ENCODE measurements at regions not wholly inside any gene's neighbourhood (a gene's known extent, or its start where the extent isn't known, plus 50 kb on each side); places are given as distances from the start of the nearest gene placed in this dataset.
A peak's percentile ranks its signal among the peaks of the same experiment; 100 is the strongest.
"Not testable (repeated sequence)": the region's sequence is repeated elsewhere in the genome, so short reads cannot be mapped to it uniquely, and the experiment has no call there.

GRCh38 chr2:175606010-175606841 lies 395.8 kb downstream of the LNPK start:
- DNase-seq (ENCODE audit: low read depth) = no peak

DNA sequence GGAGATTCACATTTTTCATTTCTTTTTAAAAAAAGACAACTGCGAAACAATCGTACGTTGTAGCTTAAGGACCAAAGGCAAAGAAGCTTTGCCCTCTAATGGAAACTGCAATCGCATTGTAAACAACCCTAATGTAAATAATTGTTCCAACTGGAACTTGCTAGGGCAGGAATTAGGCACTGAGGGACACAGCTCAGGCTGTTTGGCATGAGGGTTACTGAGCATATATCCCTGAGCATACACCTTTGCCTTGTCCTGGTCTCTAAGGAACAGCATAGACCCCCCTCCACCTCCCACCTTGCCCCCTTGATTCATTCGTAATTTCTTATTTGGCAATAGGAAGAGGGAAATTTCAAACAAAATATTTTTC lies 396.4 kb downstream of the LNPK start:
- no peak for DNase-seq (ENCODE audit: low read depth)

GRCh38 chr2:175601969-175602368 lies 400.1 kb downstream of the LNPK start:
- no peak for DNase-seq (ENCODE audit: low read depth)

- DNase-seq (ENCODE audit: low read depth) = peak; percentile 18
Measured at GRCh38 chr2:175599966-175600831, 401.9 kb downstream of the LNPK start.

DNA sequence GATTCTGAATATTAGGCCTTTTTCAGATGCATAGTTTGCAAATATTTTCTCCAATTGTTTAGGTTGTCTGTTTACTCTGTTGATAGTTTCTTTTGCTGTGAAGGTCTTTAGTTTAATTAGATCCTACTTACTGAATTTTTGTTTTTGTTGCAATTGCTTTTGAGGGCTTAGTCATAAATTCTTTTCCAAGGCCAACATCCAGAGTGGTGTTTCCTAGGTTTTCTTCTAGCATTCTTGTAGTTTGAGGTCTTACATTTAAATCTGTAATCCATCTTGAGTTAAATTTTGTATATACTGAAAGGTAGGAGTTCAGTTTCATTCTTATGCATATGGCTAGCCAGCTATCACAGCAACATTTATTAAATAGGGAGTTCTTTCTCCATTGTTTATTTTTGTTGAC lies 404.8 kb downstream of the LNPK start:
- no peak for DNase-seq (ENCODE audit: low read depth)

GRCh38 chr2:175595139-175595538 lies 406.9 kb downstream of the LNPK start:
- DNase-seq (ENCODE audit: low read depth) = no peak

DNA sequence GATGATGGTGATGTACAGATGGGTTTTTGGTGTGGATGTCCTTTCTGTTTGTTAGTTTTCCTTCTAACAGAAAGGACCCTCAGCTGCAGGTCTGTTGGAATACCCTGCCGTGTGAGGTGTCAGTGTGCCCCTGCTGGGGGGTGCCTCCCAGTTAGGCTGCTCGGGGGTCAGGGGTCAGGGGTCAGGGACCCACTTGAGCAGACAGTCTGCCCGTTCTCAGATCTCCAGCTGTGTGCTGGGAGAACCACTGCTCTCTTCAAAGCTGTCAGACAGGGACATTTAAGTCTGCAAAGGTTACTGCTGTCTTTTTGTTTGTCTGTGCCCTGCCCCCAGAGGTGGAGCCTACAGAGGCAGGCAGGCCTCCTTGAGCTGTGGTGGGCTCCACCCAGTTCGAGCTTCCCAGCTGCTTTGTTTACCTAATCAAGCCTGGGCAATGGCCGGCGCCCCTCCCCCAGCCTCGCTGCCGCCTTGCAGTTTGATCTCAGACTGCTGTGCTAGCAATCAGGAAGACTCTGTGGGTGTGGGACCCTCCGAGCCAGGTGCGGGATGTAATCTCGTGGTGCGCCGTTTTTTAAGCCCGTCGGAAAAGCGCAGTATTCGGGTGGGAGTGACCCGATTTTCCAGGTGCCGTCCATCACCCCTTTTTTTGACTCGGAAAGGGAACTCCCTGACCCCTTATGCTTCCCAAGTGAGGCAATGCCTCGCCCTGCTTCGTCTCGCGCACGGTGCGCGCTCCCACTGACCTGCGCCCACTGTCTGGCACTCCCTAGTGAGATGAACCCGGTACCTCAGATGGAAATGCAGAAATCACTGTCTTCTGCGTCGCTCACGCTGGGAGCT lies 408.2 kb downstream of the LNPK start:
- not testable (repeated sequence) for DNase-seq (ENCODE audit: low read depth)

DNA sequence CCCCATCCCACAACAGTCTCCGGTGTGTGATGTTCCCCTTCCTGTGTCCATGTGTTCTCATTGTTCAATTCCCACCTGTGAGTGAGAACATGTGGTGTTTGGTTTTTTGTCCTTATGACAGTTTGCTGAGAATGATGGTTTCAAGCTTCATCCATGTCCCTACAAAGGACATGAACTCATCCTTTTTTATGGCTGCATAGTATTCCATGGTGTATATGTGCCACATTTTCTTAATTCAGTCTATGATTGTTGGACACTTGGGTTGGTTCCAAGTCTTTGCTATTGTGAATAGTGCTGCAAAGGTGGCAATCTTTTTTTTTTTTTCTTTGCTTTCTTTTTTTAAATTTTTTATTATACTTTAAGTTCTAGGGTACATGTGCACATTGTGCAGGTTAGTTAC lies 406.7 kb upstream of the ATP5MC3 start:
- DNase-seq (ENCODE audit: low read depth) = not testable (repeated sequence)

GRCh38 chr2:175585496-175585895 lies 404.0 kb upstream of the ATP5MC3 start:
- DNase-seq (ENCODE audit: low read depth) = no peak

GRCh38 chr2:175580652-175581051 lies 399.1 kb upstream of the ATP5MC3 start:
- no peak for DNase-seq (ENCODE audit: low read depth)

GRCh38 chr2:175579646-175580045 lies 398.1 kb upstream of the ATP5MC3 start:
- DNase-seq (ENCODE audit: low read depth) = no peak

- no peak for DNase-seq (ENCODE audit: low read depth)
Measured at GRCh38 chr2:175577368-175577970, 396.0 kb upstream of the ATP5MC3 start.

DNA sequence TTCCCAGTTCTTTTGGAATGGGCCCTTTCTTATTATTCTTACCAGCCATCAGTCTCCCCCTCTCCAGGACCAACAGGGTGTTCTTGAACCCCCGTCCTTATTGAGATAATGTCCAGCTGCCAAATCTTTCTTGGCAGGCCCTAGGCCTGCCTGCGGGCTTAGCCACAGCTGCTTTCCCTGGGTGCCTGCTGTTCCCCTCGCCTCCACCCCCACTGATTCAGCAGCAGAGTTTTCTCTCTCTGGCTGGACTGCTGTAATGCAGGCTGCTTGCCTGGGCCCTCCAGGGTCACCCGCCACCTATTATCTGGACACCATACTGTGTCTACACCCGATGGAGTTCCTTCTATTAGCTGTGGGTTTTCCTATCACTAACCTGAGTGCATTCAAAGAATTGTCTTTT lies 395.4 kb upstream of the ATP5MC3 start:
- DNase-seq (ENCODE audit: low read depth) = no peak

- DNase-seq (ENCODE audit: low read depth) = no peak
Measured at GRCh38 chr2:175576270-175576669, 394.8 kb upstream of the ATP5MC3 start.

DNA sequence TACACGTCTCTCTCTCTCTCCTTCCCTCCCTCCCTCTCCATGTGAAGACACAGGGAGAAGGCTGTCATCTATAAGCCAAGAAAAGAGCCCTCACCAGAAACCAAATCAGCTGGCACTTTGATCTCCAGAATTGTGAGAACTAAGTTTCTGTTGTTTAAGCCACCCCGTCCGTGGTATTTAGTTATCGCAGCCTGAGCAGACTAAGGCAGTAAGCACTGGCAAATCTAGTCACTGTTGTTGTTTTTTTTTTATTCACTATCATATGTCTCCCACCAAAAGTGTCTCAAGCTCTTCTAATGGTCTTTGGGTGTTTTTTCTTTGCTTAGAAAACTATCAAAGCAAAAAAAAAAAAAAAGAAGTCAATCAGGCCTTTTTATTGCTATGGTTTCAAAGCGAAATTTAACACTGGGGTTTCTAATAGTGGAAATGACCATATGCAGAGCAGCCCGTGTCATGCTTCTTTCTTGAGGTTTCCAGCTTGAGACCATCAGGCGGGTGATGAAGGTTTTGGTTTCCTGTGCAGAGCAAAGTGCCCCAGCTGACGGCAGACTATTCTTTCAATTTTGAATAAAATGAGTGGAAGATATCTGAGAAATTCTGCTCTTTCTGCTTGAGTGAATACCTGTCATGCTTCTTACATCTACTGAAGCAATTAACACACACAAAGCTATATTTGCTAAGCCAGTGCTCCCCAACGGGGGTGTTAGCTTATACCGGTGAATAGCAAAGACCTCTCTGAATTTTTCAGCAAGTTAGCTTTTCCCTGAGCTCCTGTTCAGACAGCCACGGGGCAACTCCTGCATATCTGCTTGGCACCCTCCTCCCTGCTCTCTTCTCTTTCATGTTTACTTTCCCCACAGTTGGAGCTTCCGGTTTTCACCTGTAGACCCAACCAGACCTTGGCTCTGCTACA lies 394.1 kb upstream of the ATP5MC3 start:
- DNase-seq (ENCODE audit: low read depth) = no peak

- no peak for DNase-seq (ENCODE audit: low read depth)
Measured at GRCh38 chr2:175574069-175574468, 392.6 kb upstream of the ATP5MC3 start.

- DNase-seq (ENCODE audit: low read depth) = no peak
Measured at GRCh38 chr2:175571078-175571653, 389.7 kb upstream of the ATP5MC3 start.

DNA sequence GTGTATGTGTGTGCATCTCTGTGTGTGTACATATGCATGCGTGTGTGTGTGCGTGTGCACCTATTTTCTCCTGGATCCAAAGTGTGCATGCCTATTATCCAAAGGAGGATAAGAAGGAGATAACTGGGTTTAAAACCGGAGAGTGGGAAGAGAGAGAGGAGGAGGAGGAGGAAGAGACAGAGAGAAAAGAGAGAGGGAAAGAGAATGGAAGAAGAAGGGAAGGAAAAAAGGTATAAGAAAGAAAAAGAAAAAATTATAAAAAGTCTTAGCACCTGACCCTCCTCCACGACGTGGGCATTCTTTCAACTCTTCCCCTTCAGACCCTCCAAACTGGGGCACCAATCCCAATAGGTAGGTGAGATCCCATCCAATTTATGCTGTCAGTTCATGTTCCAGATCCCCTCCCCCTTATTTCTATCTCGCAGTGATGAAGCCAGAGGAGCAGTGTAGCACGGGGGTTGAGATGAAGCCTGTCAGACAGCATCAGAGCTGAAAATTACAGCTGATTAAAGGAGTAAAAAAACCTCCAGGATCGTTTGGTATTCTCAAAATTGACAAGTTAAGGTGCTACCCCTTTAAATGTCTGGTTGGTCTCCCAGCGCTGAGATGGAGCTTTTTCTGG lies 386.7 kb upstream of the ATP5MC3 start:
- no peak for DNase-seq (ENCODE audit: low read depth)

DNA sequence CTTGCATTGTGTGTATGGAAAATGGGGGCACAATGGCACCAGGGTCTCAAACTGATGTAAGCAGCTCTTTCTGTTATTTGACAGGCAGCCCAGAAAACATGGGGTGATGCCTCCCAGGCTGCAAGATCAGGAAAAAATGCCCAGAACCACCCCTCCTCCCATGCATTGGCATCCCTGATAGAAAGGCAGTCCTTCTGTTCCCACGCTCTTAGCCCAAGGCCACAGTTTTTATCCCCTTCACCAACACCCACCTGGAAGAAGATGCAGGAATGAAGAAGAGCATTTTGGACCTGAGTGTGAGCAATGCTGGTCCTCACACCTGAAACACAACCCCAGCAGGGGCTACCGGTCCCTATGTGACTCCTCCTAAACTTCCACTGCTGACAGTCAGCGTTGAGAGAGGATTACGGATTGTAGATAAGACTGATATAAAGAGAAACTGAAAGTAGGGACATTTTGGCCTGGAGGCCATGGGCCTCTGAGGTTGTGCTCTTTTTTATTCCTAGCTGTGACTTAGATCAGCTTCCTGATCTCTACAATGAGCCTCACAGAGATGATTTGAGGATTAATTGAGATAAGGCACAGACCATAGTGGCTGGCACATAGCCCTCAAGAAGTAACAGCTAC lies 386.0 kb upstream of the ATP5MC3 start:
- no peak for DNase-seq (ENCODE audit: low read depth)

All from stromal cell of bone marrow (primary cell).